Panc1 (cell line): ENCODE measurements at regions not wholly inside any gene's neighbourhood (a gene's known extent, or its start where the extent isn't known, plus 50 kb on each side); places are given as distances from the start of the nearest gene placed in this dataset.

Experiments
- ATAC-seq: fragments of 200-7000 bp; cut with Tn5 transposase; 2 replicates; pipeline ENCODE4 v1.9.1; 2020; ENCODE audit warnings: mild to moderate bottlenecking, moderate library complexity
- BruUV-seq: library from RNA; stranded (reverse); fragments of 400-500 nt; replicated peaks from 2 replicates; lab custom pipeline; 2021; lab: Mats Ljungman, UMichigan
- CTCF ChIA-PET: fragments of 300-600 bp; sonication (Branson Sonifier 250); formaldehyde crosslinking; loops from one replicate; lab custom pipeline; 2022; ENCODE audit warnings: antibody characterized with exemption; lab: Charles Lee
- POLR2A ChIA-PET: fragments of 300-600 bp; sonication (Branson Sonifier 250); formaldehyde crosslinking; loops from one replicate; lab custom pipeline; 2022; ENCODE audit warnings: antibody characterized with exemption; lab: Charles Lee
- DNase-seq: peaks from one replicate; pipeline ENCODE4 v3.0.0-alpha.2; 2010; ENCODE audit warnings: low read depth, low spot score
- H3K27ac ChIP-seq: 2 replicates; pipeline ENCODE4 v1.5.1; 2011; ENCODE audit warnings: mild to moderate bottlenecking, low read length, inconsistent platforms
- H3K27me3 ChIP-seq: fragments of 200-500 bp; sonication (Bioruptor generic); 2 replicates; pipeline ENCODE4 v1.6.0; 2014; ENCODE audit warnings: low read length, inconsistent platforms; ENCODE audit not compliant: control insufficient read depth, insufficient read depth
- H3K36me3 ChIP-seq: fragments of 200-500 bp; sonication (Bioruptor generic); 2 replicates; pipeline ENCODE4 v1.5.1; 2014; ENCODE audit warnings: inconsistent platforms, mild to moderate bottlenecking, low read length, moderate library complexity; ENCODE audit not compliant: control insufficient read depth, insufficient read depth
- H3K4me1 ChIP-seq: 2 replicates; pipeline ENCODE4 v1.5.1; 2011; ENCODE audit warnings: inconsistent platforms, mild to moderate bottlenecking, low read length, moderate library complexity; ENCODE audit not compliant: control insufficient read depth, insufficient read depth
- H3K4me3 ChIP-seq, 2 experiments: 2 replicates each; pipeline ENCODE4 v1.5.1; 2011 to 2012; ENCODE audit warnings: low read depth in 2 of 2, low read length in 2 of 2, mild to moderate bottlenecking in 2 of 2, inconsistent platforms in 1 of 2, moderate library complexity in 1 of 2
- H3K9me3 ChIP-seq: fragments of 200-500 bp; sonication (Bioruptor generic); 2 replicates; pipeline ENCODE4 v1.5.1; 2014; ENCODE audit warnings: low read depth, mild to moderate bottlenecking, inconsistent platforms, low read length, moderate library complexity; ENCODE audit not compliant: control insufficient read depth, insufficient read depth
- POLR2AphosphoS5 ChIP-seq: IDR thresholded peaks from 2 replicates; pipeline ENCODE4 v1.6.1; 2012; ENCODE audit warnings: mild to moderate bottlenecking, low read depth, low read length, moderate library complexity
- SIN3A ChIP-seq: IDR thresholded peaks from 2 replicates; pipeline ENCODE4 v1.6.1; 2012; ENCODE audit warnings: low read depth, mild to moderate bottlenecking, low read length, moderate library complexity, borderline replicate concordance; ENCODE audit not compliant: insufficient read depth
- TCF7L2 ChIP-seq: IDR thresholded peaks from 2 replicates; pipeline ENCODE4 v1.6.1; 2011; ENCODE audit warnings: mild to moderate bottlenecking, low read depth, low read length, inconsistent platforms
- in situ Hi-C: cut with HindIII; loops from 2 replicates; pipeline ENCODE4 v1.10.0; 2016; ENCODE audit warnings: low sequenced_read_pairs, low pct_unique_long_range_greater_than_20kb
- intact Hi-C: fragments of 100-400 bp; cut with micrococcal nuclease; formaldehyde crosslinking; loops from one replicate; pipeline ENCODE4 v1.10.0; 2022; ENCODE audit not compliant: unreplicated experiment
- TF ChIP-seq, protein P1 (sequence below): fragments of 450-650 bp; IDR thresholded peaks from 2 replicates; pipeline ENCODE4 v1.5.1; 2017; ENCODE audit warnings: mild to moderate bottlenecking
- TF ChIP-seq, protein P2 (sequence below), 2 experiments: IDR thresholded peaks; 2 replicates each; pipeline ENCODE4 v1.6.1; 2011 to 2012; ENCODE audit warnings: low read depth in 2 of 2, control low read depth in 1 of 2, low read length in 1 of 2, mild to moderate bottlenecking in 1 of 2, moderate library complexity in 1 of 2; ENCODE audit not compliant: insufficient read depth in 1 of 2

GRCh38 chr4:25585901-25586523 is 69.6 kb upstream of the SLC34A2 start:
- DNase-seq (no peak), ATAC-seq (no peak)
- no peaks in the 10 kb centered on the region for H3K27me3 ChIP-seq
- in situ Hi-C loops = no loop called here
- no peak overlapping the region for H3K27ac ChIP-seq
- no peak overlapping the region for H3K4me3 ChIP-seq
- ChIA-PET POLR2A (no interaction called here), CTCF (no interaction called here)
- TF ChIP-seq, protein P1, sequence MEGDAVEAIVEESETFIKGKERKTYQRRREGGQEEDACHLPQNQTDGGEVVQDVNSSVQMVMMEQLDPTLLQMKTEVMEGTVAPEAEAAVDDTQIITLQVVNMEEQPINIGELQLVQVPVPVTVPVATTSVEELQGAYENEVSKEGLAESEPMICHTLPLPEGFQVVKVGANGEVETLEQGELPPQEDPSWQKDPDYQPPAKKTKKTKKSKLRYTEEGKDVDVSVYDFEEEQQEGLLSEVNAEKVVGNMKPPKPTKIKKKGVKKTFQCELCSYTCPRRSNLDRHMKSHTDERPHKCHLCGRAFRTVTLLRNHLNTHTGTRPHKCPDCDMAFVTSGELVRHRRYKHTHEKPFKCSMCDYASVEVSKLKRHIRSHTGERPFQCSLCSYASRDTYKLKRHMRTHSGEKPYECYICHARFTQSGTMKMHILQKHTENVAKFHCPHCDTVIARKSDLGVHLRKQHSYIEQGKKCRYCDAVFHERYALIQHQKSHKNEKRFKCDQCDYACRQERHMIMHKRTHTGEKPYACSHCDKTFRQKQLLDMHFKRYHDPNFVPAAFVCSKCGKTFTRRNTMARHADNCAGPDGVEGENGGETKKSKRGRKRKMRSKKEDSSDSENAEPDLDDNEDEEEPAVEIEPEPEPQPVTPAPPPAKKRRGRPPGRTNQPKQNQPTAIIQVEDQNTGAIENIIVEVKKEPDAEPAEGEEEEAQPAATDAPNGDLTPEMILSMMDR = no peak
- TF ChIP-seq POLR2AphosphoS5 (no peak), SIN3A (no peak), TCF7L2 (no peak)
- TF ChIP-seq, protein P2, sequence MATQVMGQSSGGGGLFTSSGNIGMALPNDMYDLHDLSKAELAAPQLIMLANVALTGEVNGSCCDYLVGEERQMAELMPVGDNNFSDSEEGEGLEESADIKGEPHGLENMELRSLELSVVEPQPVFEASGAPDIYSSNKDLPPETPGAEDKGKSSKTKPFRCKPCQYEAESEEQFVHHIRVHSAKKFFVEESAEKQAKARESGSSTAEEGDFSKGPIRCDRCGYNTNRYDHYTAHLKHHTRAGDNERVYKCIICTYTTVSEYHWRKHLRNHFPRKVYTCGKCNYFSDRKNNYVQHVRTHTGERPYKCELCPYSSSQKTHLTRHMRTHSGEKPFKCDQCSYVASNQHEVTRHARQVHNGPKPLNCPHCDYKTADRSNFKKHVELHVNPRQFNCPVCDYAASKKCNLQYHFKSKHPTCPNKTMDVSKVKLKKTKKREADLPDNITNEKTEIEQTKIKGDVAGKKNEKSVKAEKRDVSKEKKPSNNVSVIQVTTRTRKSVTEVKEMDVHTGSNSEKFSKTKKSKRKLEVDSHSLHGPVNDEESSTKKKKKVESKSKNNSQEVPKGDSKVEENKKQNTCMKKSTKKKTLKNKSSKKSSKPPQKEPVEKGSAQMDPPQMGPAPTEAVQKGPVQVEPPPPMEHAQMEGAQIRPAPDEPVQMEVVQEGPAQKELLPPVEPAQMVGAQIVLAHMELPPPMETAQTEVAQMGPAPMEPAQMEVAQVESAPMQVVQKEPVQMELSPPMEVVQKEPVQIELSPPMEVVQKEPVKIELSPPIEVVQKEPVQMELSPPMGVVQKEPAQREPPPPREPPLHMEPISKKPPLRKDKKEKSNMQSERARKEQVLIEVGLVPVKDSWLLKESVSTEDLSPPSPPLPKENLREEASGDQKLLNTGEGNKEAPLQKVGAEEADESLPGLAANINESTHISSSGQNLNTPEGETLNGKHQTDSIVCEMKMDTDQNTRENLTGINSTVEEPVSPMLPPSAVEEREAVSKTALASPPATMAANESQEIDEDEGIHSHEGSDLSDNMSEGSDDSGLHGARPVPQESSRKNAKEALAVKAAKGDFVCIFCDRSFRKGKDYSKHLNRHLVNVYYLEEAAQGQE (IDR thresholded peaks at IDR 0.05; ENCODE audit: insufficient read depth in 1 of 2, low read depth in 2 of 2, low read length in 1 of 2) = no peak
- no peaks in the 10 kb centered on the region for H3K4me1 ChIP-seq
- H3K36me3 ChIP-seq = no peaks in the 10 kb centered on the region
- no TSS peak for BruUV-seq
- intact Hi-C loops = no loop called here
- H3K9me3 ChIP-seq = no peaks in the 10 kb centered on the region

DNA sequence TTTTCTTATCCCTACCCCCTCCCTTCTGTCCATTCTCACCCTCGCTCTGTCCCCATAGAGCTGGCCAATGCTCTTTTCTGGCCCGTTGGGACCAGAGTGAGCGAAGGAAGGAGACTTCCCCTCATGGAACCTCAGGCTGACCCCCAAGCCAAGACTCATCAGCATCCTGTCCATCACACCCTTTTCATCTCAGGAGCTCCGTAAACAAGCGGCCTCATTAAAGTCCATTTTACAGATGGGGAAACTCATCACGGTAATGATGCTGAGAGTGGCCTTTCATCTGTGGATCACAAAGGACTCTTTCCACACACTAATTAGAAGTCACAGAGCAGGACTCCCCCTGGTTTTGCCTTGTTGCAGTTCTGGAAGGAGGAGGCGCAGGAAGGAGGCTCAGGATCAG is 67.4 kb upstream of the SLC34A2 start:
- intact Hi-C loops = no loop called here
- Histone ChIP-seq H3K27me3 (no peaks in the 10 kb centered on the region), H3K27ac (no peak overlapping the region), H3K4me1 (no peaks in the 10 kb centered on the region), H3K9me3 (no peaks in the 10 kb centered on the region), H3K4me3 (no peak overlapping the region), H3K36me3 (no peaks in the 10 kb centered on the region)
- ChIA-PET CTCF (no interaction called here), POLR2A (no interaction called here)
- ATAC-seq (no peak), DNase-seq (no peak)
- no TSS peak for BruUV-seq
- in situ Hi-C loops = no loop called here
- TF ChIP-seq, protein P1 = no peak
- TF ChIP-seq, protein P2 (IDR thresholded peaks at IDR 0.05; ENCODE audit: insufficient read depth in 1 of 2, low read depth in 2 of 2, low read length in 1 of 2) = no peak
- TF ChIP-seq SIN3A (no peak), TCF7L2 (no peak), POLR2AphosphoS5 (no peak)
